ENCODE measurements at regions not wholly inside any gene's neighbourhood (a gene's known extent, or its start where the extent isn't known, plus 50 kb on each side); places are given as distances from the start of the nearest gene placed in this dataset.

DNA sequence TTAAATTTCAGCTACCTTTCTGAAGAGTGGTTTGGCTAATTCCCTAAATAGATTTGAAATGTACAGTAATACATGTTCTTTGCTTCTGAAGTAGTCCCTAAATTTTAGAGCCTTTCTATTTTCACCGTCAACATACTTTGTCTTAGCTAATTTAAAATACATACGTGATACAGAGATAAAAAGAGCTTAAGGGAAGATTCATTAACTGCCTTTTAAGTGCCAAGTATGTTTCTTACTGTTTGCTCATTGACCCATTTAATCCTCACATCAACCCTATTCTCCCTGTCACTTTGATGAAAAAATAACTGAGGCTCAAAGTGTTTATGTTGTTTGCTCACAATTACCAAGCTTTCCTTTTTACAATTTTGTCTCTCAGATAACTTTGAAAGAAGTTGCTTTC lies 118.6 kb upstream of the CDH7 start:
- TF ChIP-seq, protein P1, sequence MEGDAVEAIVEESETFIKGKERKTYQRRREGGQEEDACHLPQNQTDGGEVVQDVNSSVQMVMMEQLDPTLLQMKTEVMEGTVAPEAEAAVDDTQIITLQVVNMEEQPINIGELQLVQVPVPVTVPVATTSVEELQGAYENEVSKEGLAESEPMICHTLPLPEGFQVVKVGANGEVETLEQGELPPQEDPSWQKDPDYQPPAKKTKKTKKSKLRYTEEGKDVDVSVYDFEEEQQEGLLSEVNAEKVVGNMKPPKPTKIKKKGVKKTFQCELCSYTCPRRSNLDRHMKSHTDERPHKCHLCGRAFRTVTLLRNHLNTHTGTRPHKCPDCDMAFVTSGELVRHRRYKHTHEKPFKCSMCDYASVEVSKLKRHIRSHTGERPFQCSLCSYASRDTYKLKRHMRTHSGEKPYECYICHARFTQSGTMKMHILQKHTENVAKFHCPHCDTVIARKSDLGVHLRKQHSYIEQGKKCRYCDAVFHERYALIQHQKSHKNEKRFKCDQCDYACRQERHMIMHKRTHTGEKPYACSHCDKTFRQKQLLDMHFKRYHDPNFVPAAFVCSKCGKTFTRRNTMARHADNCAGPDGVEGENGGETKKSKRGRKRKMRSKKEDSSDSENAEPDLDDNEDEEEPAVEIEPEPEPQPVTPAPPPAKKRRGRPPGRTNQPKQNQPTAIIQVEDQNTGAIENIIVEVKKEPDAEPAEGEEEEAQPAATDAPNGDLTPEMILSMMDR (IDR thresholded peaks at IDR 0.05; ENCODE audit: low read depth, low read length, missing control alignments) = no peak
- Histone ChIP-seq H3K36me3 (replicated peaks) (no peaks in the 10 kb centered on the region), H3K4me3 (ENCODE audit: low read depth, low read length) (no peak overlapping the region), H3K27me3 (replicated peaks) (no peaks in the 10 kb centered on the region), H3K27ac (no peak overlapping the region)
- DNase-seq = no peak
- in situ Hi-C loops (cut with HindIII; ENCODE audit: low pct_ligation_motif_present, low sequenced_read_pairs) = no loop called here

- DNase-seq = no peak
- TF ChIP-seq, protein P1 (IDR thresholded peaks at IDR 0.05; ENCODE audit: low read depth, low read length, missing control alignments) = no peak
- Histone ChIP-seq H3K27me3 (replicated peaks) (no peaks in the 10 kb centered on the region), H3K27ac (no peak overlapping the region), H3K36me3 (replicated peaks) (no peaks in the 10 kb centered on the region), H3K4me3 (ENCODE audit: low read depth, low read length) (no peak overlapping the region)
- in situ Hi-C loops (cut with HindIII; ENCODE audit: low pct_ligation_motif_present, low sequenced_read_pairs) = no loop called here
These were observed 119.0 kb upstream of the CDH7 start for GRCh38 chr18:65631766-65632165.

GRCh38 chr18:65628390-65628789 lies 122.4 kb upstream of the CDH7 start:
- Histone ChIP-seq H3K27ac (no peak overlapping the region), H3K36me3 (replicated peaks) (no peaks in the 10 kb centered on the region), H3K4me3 (ENCODE audit: low read depth, low read length) (no peak overlapping the region), H3K27me3 (replicated peaks) (no peaks in the 10 kb centered on the region)
- TF ChIP-seq, protein P1 (IDR thresholded peaks at IDR 0.05; ENCODE audit: low read depth, low read length, missing control alignments) = no peak
- in situ Hi-C loops (cut with HindIII; ENCODE audit: low pct_ligation_motif_present, low sequenced_read_pairs) = no loop called here
- DNase-seq = no peak

- Histone ChIP-seq H3K27me3 (replicated peaks) (no peaks in the 10 kb centered on the region), H3K27ac (no peak overlapping the region), H3K36me3 (replicated peaks) (no peaks in the 10 kb centered on the region), H3K4me3 (ENCODE audit: low read depth, low read length) (no peak overlapping the region)
- DNase-seq = no peak
- TF ChIP-seq, protein P1 (IDR thresholded peaks at IDR 0.05; ENCODE audit: low read depth, low read length, missing control alignments) = no peak
- in situ Hi-C loops (cut with HindIII; ENCODE audit: low pct_ligation_motif_present, low sequenced_read_pairs) = no loop called here
These were observed 127.1 kb upstream of the CDH7 start for GRCh38 chr18:65623676-65624075.

GRCh38 chr18:65622436-65622835 lies 128.4 kb upstream of the CDH7 start:
- no peak overlapping the region for H3K4me3 ChIP-seq (ENCODE audit: low read depth, low read length)
- in situ Hi-C loops (cut with HindIII; ENCODE audit: low pct_ligation_motif_present, low sequenced_read_pairs) = no loop called here
- H3K27ac ChIP-seq = no peak overlapping the region
- no peak for DNase-seq
- TF ChIP-seq, protein P1 (IDR thresholded peaks at IDR 0.05; ENCODE audit: low read depth, low read length, missing control alignments) = no peak
- H3K27me3 ChIP-seq (replicated peaks) = no peaks in the 10 kb centered on the region
- H3K36me3 ChIP-seq (replicated peaks) = no peaks in the 10 kb centered on the region

DNA sequence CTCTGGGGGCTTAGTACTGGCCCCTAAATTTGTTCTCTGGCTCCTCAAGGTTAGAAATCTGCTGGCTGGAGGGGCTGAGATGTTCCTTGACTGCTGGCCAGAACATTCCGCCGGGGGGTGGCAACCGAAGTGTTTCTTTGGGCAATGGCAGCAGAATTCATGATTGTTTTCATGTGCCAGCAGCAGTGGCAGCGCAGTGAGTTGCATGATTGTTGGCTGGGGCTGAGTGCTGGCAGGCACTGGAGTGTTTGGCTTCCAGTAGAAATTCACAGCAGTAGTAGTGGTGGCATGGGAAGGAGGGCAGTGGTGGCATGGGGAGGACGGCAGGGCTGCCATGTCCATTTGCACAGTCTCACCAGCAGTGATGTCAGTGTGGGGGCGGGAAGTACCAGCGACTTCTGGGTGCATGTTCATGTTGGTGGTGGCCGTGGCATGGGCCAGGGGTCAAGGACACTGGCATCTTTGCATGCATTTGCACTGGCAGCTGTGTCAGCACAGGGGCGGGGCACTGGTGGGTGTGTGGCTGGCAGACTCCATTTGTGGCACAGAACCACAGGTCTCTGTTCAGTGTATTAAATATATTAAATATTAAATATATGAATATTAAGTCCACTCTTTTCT lies 130.6 kb upstream of the CDH7 start:
- no peaks in the 10 kb centered on the region for H3K36me3 ChIP-seq (replicated peaks)
- no peak for DNase-seq
- TF ChIP-seq, protein P1 (IDR thresholded peaks at IDR 0.05; ENCODE audit: low read depth, low read length, missing control alignments) = no peak
- H3K27me3 ChIP-seq (replicated peaks) = no peaks in the 10 kb centered on the region
- in situ Hi-C loops (cut with HindIII; ENCODE audit: low pct_ligation_motif_present, low sequenced_read_pairs) = no loop called here
- no peak overlapping the region for H3K27ac ChIP-seq
- no peak overlapping the region for H3K4me3 ChIP-seq (ENCODE audit: low read depth, low read length)

Measured in brain microvascular endothelial cell (primary cell).